ENCODE measurements at regions not wholly inside any gene's neighbourhood (a gene's known extent, or its start where the extent isn't known, plus 50 kb on each side); places are given as distances from the start of the nearest gene placed in this dataset.

DNA sequence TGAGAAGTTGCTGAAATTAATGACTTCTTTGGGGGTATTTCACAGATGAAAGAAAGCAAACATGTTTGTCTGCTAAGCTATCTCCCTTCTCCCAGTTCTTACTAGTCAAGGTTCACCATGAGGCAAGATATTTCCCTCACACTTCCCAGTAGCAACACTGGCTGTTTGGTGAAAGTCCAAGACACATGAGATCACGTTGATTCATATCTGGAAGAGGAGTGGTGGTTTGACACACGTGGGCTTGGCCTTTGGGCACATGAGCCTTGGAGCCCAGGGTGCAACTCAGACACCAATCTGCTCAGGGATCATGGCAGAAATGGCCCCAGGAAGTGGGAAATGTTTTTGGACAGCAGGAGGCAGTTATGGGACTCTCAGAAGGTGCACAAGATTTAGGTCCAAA, 66.1 kb upstream of the APCDD1 start:
- DNase-seq (ENCODE audit: low spot score) = no peak

DNA sequence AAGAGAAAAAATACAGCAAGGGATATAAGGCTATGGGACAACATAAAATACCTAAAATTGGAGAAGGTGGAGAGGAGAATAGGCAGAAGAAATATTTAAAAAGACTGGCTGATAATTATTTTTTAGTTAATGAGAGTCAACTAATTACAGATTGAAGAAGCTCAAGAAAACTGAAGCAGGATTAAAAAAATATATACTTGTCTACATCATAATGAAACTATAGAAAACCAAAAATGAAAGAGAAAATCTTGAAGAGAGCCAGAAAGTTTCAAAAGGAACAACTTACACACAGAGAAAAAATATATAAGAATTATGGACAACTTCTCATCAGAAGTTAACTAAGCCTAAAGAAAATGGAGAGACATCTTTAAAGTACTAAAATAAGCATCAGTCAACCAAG, 62.9 kb upstream of the APCDD1 start:
- no peak for DNase-seq (ENCODE audit: low spot score)

DNA sequence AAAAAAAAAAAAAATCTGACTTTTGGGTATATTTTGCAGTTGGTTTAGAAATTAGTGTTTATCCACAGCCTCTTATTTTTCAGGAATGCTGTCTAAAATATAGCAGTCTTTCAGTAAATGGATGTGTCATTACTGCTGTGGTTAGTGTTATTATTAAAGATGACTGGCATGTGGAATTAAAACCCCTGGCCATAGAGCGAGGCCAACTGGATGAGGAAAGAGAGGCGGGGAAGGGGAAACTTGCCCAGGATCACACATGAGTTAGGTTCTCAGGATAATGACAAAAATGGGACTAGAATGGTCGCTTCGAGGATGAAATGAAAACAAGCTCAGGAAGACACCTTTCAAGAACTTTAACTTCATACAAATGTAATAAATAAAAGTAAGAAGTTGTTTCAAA, 57.4 kb upstream of the APCDD1 start:
- no peak for DNase-seq (ENCODE audit: low spot score)

DNA sequence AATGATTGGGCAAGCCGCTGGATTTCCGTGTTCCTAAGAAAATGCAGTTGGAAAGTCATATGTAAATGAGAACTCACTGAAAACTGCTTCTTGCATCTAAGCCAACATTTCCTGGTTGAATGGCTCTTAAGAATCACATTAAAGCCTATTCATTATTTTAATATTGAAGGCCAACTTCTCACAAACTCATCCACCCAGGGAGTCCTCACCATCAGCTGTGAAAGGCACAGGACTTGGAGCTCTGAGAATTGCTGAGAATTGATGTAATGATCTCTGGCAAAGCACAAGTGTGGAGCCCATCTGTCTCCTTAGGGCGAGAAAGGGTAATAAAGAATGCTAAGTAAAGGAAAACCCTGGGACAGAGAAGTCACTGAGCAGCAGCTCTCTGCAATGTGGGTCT, 55.9 kb upstream of the APCDD1 start:
- DNase-seq (ENCODE audit: low spot score) = no peak

DNA sequence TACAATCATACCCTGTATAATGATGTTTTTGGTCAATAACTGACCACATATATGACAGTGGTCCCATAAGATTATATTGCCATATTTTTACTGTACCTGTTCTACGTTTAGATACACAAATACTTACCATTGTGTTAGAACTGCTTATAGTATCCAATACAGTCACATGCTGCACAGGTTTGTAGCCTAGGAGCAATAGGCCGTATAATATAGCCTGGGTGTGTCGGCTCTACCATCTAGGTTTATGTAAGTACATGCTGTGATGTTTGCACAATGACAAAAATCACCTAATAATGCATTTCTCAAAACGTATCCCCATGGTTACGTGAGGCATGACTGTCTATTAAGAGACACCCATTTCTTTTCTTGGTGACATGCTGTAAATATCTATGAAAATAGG, 55.0 kb upstream of the APCDD1 start:
- DNase-seq (ENCODE audit: low spot score) = no peak

DNA sequence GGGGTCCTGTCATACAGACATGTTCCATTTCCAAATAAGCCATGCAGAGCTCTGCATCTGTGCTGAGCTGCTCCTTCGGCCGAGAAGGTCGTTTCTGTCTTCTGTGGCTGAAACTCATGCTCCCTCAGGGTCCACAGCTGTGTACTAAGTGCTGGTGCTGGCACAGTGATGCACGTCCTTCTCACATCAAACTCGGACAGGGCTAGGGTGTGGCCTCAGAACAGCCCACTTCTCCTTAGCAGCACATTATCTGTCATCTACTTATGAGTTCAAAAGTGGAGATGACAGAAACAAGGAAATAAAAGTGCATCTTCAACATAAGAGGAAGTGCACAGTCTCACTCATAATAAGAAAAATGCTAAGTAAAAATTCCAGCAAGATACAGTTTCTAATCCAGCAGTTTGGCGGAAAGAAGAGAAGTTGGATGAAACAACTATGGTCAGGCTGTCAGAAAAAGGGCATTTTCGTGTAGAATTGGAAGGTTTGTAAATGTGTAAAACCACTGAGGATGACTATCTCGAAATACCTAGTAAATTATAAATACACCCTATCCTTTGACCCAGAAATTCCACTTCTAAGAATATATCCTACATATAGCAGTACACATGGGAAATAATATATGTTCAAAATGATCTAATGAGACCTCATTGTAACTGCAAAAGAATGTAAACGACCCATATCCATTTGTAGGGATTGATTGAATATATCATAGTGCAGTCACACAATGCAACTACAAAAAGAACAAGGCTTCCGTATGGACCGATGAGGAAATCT, 53.7 kb upstream of the APCDD1 start:
- DNase-seq (ENCODE audit: low spot score) = no peak

DNA sequence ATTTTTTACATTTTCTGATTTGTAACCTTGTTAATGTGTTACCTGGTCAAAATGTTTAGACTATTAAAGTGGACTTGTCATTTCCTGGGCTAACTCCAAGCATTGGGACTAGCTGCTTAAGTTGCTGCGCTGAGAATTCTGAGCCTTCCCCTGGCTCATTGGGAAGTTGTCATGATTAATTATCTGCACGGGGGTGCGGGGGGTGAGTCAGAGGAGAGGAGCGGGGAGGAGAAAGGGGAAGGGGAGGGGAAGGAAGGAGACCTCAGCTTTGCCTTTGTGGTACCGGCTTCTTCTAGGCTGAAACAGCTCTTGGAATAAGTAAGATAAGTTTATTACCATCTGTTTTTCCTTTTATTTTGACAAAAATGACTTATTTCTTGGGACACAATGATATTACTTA, 52.9 kb upstream of the APCDD1 start:
- DNase-seq (ENCODE audit: low spot score) = no peak

DNA sequence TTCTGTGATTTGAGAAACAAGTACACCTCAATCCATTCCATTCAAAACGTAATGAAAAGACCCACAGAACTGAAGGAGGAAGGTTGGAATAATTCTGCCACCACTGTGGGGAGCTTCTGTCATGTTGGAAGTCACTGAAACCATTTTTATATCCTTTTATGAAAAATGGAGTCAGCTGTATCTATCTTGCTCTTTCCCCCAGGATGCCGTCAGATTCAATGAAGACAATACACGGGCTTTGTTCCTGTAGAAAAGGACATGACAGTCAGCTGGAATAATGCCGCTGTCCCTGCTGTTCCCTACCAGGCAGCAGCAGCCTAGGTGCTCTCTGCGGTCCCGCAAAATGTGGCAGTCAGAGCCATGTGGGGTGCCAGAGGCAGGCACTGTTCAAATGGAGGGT, 52.5 kb upstream of the APCDD1 start:
- DNase-seq (ENCODE audit: low spot score) = no peak

DNA sequence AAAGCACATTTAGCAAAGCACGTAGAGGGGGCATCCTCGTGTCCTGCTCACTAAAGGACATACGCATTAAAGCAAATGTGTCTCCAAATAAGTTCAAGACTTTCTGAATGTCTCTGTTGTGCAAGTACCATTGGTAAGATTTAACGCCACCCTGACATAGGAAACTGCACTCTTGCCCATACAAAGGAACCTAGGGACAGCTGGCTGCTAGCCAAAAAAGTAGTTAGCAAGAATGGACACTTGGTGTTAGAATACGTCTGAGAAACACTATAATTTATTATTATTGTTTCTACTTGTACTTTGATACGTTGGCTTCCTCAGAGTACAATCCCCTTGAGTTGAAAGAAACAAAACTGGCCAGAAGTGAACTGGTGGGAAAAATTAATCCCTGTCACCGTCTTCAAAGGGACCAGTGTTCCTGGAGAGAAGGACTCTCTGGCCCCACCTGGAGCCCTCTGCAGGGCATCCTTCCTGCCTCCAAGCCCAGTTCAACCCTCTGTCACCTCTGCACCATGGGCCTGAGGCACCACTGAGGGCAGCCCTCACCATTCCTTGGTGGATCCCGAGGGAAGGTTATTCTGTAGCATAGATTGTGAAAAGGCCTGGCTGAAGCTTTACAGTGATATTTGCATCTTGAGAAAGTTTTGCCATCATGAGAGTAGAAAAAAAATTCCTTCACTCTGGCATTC, 51.4 kb upstream of the APCDD1 start:
- no peak for DNase-seq (ENCODE audit: low spot score)

DNA sequence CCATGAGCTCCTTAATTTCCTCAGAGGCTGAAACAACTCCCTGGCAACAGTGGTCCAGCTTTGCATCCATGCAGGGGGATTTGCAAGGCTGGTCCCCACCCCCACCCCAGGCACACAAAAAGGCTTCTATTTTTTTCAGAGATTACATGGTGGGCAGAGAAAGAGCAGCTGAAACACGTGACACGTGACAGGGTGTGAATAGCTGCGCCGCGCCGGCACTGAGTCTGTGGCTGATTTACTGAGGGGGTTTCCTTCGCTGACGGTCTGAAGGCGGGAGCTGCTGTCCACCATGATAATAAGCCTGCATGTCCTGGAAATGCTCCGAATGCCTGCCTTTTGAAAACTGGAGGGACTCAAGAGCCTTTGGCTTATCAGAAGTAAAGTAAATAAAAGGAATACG, 50.7 kb upstream of the APCDD1 start:
- DNase-seq (ENCODE audit: low spot score) = no peak

DNA sequence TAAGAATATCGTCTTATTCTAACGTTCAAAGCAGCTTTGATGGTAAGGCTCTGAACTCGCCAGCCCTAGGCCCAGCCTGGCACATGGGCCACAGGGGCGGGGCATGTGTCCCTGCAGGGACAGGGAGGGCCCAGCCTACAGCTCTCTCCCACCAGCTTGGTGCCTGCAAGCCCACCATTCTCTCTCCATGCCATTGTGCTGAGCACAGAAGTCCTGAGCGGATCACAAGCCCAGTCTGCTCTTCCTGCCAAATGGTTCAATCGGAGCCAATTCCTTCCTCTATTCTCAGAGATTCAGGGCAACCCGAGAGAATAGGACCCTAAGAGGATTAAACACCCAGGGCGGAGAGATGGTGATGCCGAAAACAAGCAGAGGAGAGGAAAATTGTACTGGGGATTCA, 50.3 kb upstream of the APCDD1 start:
- DNase-seq (ENCODE audit: low spot score) = no peak
